ENCODE measurements at regions not wholly inside any gene's neighbourhood (a gene's known extent, or its start where the extent isn't known, plus 50 kb on each side); places are given as distances from the start of the nearest gene placed in this dataset.

DNA sequence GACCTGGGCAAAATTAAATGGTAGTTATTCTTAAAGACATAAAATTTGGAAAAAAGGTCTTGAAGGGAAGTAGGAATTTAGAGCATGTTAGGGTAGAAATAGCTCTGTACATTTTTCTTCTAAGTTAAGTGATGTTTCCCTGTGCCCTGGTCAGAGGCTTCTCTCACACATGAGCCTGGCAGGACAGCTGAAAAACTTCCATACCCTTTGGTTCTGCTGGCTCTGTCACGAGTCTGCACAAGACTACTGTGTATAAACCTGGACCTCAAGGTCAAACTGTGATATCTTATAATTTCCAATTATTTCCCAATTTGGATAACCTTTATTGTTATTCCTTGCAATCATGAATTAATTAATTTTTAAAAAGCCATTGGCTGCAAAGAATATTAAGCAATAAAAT lies 664.7 kb downstream of the BCL11A start:
- TF ChIP-seq POLR2AphosphoS5 (IDR thresholded peaks at IDR 0.05) = no peak
- TF ChIP-seq, protein P1, sequence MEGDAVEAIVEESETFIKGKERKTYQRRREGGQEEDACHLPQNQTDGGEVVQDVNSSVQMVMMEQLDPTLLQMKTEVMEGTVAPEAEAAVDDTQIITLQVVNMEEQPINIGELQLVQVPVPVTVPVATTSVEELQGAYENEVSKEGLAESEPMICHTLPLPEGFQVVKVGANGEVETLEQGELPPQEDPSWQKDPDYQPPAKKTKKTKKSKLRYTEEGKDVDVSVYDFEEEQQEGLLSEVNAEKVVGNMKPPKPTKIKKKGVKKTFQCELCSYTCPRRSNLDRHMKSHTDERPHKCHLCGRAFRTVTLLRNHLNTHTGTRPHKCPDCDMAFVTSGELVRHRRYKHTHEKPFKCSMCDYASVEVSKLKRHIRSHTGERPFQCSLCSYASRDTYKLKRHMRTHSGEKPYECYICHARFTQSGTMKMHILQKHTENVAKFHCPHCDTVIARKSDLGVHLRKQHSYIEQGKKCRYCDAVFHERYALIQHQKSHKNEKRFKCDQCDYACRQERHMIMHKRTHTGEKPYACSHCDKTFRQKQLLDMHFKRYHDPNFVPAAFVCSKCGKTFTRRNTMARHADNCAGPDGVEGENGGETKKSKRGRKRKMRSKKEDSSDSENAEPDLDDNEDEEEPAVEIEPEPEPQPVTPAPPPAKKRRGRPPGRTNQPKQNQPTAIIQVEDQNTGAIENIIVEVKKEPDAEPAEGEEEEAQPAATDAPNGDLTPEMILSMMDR (IDR thresholded peaks at IDR 0.05; ENCODE audit: poor library complexity, severe bottlenecking) = no peak
- TF ChIP-seq EP300 (conservative IDR thresholded peaks at IDR 0.05; ENCODE audit: poor library complexity, severe bottlenecking) = no peak
